HuH-7 (cell line): ENCODE measurements at regions not wholly inside any gene's neighbourhood (a gene's known extent, or its start where the extent isn't known, plus 50 kb on each side); places are given as distances from the start of the nearest gene placed in this dataset.
"Not testable (repeated sequence)": the region's sequence is repeated elsewhere in the genome, so short reads cannot be mapped to it uniquely, and the experiment has no call there.

Experiments
- DNase-seq: peaks from one replicate; pipeline ENCODE4 v3.0.0; 2011; ENCODE audit warnings: low spot score

GRCh38 chr1:206361978-206362543 lies 108.2 kb upstream of the IKBKE start:
- not testable (repeated sequence) for DNase-seq

- not testable (repeated sequence) for DNase-seq
These were observed 107.3 kb upstream of the IKBKE start for GRCh38 chr1:206362994-206363393.

- not testable (repeated sequence) for DNase-seq
These were observed 105.0 kb upstream of the IKBKE start for GRCh38 chr1:206365271-206365670.

DNA sequence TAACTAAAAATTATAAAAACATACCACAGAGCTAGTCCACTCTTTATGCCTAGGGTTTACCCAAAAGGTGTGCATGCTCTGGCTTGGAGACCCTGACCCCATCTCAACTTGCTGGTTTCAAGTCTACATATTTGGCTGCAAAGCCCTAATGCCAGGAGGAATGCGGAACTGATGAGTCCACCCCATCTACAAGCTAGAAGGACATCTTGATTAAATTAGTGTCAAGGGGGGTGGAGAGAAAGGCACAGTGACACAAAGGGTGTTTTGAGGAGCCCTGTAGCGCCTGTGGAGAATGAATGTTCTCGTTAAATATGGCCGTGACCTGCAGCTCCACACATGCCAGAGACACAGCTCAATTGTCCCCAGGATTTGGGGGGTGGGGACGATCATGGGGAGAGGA lies 104.1 kb upstream of the IKBKE start:
- DNase-seq, result not testable (repeated sequence)

DNA sequence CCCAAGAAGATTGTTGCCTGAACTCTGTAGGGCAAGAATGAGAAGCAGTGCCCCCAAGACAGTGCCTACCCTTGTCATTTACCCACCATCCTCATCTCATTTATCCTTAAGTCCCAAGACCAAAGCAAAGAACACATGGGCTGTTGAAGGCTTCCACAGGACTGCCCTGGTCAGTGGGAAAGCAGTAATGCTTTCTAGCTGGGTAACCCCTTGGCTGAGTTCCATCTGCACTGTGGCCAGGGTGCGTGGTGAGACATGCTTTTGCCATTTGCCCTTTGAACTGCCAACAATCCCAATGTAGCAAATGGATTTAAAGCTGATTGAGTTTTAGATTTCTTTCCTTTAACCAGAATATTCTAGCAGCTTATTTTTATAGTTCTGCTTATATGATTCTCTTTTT lies 103.5 kb upstream of the IKBKE start:
- not testable (repeated sequence) for DNase-seq

DNA sequence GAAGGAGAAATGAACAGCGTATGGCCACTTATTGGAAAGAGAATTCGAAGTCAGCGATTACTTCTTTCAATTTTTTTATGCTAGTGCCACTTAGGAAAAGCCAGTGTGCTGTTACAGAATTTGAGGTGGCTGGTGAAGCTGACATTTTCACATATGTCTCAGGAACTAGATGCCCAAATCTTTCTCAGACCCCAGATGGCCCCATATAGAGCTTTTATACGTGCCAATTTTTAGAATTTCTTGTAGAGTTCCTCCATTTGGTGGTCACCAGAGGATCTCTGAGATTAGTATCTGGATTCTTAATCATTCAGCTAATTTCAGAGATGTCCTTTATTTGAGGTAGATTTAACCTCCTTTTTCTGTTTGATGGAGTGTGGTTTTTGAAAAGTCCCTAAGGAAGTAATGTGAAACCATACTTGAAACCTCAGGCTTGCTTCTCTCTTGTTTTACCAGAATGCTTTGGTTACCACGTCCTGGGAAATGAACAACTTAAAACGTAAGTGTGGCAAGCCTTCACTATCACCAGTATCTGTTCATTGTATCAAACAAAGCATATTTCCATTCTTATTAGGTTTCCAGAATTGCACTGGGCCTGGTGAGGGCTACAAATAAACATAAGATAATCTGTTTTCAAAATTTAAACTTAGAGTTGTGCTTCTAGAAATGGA lies 102.2 kb upstream of the IKBKE start:
- not testable (repeated sequence) for DNase-seq

GRCh38 chr1:206374725-206375124 lies 95.6 kb upstream of the IKBKE start:
- DNase-seq, result not testable (repeated sequence)

DNA sequence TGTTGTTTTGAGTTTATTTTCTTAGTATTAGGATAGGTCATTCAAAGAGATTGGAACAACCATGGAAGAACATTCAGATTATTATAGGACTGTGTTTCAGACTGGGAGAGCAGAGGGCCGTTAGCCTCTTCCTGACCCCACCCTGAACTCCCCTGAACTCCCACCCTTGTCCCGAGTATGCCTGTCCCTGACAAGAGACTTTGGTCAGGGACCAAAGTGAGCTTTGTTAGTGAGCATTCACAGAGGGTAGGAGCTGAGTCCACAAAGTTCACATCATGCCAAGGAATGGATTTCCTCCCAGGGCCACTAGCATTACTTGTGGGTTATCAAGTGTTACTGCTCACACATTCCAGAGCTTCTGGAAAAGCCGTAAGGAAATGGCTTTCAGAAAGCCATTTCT lies 94.7 kb upstream of the IKBKE start:
- not testable (repeated sequence) for DNase-seq

DNA sequence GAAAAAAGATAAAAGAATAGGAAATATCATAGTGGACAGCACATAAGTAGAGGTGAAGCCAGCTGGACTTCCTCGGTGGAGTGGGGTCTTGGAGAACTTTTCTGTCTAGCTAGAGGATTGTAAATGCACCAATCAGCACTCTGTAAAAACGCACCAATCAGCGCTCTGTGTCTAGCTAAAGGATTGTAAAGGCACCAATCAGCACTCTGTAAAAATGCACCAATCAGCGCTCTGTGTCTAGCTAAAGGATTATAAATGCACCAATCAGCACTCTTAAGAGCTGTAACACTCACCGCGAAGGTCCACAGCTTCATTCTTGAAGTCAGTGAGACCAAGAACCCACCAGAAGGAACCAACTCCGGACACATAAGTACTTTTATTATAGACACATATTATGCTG lies 91.8 kb upstream of the IKBKE start:
- DNase-seq, result not testable (repeated sequence)

- DNase-seq, result not testable (repeated sequence)
These were observed 91.0 kb upstream of the IKBKE start for GRCh38 chr1:206379245-206379644.

GRCh38 chr1:206380163-206380790 lies 90.0 kb upstream of the IKBKE start:
- DNase-seq, result not testable (repeated sequence)

DNA sequence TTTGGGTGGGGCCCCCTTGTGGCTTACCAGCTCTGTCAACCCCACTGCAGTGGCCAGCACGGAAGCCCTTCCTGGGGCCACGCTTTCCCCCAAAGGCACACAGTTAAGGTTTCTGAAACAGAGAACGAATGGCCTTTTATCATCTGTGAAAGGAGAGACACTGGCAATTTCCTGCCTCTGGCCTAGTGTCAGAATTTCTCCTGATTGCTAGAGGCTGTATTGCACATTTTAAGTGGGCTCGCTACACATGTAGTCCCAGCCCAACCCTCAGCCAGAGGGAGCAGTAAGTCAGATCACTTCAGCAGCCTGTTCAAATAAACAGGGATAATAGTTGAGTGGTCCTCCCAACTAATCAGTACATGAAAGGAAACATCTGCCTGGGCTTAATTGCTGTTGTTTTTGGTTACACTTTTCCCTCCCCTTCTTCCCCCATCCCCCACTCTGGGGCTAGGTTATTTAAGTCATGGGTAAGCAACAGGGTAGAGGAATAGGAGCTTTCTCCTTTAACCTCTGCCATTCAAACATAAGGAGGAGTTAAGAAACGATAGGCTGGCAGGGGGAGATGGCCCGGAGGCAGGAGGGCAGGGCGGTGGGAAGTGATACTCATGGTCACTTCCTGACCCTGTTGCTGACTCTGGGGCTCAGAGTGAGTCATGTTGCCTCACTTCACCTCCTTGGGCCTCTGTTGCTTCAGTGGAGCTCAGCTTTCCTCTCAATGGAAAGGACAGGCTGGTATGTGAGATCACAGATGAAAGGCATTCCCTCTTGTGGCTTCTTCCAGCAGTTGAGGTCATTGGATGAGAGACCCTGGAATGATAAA lies 89.3 kb upstream of the IKBKE start:
- DNase-seq, result not testable (repeated sequence)

- not testable (repeated sequence) for DNase-seq
These were observed 86.1 kb upstream of the IKBKE start for GRCh38 chr1:206384029-206384807.

GRCh38 chr1:206384891-206385290 lies 85.4 kb upstream of the IKBKE start:
- not testable (repeated sequence) for DNase-seq

DNA sequence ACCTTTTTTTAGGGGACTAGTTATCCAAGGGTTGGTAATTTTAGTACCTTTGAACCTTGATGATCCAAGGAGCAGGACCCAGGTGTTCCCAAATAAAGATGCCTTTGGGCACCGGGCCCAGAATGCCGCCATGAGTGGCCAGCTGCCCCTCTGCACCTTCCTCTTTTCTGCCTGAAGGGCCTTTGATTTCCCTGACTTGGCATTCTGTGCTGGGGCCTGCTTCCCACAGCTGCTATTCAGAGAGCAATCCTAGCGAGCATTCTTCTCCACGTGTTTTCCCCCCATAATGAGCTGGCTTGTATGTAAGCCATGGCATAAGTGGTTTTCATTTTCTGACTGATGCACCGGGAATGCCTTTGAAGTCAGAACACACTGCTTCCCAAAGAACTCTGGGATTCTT lies 82.6 kb upstream of the IKBKE start:
- not testable (repeated sequence) for DNase-seq

DNA sequence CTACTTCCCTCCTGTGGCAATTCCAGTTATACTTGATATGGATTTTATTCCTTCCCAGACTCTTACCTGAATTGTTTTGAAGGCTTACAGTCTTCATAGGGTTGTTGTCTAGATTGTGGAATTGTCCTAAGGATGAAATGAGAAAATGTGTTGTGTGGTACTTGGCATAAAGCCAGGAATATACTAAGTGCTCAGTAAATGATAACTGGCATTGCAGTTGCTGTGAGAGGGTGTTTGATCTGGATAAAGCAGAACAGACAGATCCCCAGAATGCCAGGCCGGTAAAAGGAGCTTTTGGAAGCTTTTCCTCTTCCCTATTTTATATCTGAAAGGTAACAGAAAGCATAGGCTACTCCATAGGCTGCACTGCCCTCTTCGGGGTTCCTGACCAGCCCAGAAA lies 78.4 kb upstream of the IKBKE start:
- DNase-seq, result not testable (repeated sequence)

DNA sequence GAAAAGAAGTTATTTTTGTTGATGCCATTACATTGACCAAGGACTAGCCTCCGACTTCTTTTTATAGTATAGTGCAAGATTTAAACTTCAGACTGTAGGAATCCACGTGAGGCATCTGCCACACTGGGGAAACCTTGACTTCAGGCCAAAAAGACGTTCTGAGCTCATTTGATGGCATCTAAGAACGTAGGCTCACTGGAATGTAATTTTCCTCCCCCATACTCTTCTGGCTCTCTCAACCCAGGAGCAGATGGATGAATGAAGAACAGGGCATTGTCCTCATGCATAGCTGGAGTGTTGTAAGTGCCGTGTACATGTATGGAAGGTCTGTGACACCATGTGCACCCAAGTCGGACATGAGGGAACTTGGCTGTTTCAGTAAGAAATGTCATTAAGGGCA lies 72.8 kb upstream of the IKBKE start:
- DNase-seq, result not testable (repeated sequence)

DNA sequence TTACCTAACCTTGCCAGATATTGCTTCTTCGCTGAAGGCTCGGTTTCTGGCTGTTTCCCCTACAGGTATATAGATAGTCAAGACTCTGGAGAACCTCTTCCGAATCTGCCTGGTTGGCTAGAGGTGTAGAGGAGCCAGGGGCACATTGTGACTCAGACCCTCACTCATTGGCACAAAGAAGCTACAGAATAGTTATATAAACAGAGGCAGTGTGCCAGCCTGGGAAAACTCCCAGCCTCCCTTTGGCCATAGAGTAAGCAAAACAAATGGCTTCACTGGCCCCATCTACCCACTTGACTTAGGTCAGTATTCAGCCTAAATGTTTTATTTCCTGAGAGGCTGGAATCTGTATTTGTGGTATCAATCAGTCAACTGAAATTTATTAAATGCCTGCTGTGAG lies 72.0 kb upstream of the IKBKE start:
- DNase-seq, result not testable (repeated sequence)

GRCh38 chr1:206403612-206404307 lies 66.5 kb upstream of the IKBKE start:
- DNase-seq, result not testable (repeated sequence)

DNA sequence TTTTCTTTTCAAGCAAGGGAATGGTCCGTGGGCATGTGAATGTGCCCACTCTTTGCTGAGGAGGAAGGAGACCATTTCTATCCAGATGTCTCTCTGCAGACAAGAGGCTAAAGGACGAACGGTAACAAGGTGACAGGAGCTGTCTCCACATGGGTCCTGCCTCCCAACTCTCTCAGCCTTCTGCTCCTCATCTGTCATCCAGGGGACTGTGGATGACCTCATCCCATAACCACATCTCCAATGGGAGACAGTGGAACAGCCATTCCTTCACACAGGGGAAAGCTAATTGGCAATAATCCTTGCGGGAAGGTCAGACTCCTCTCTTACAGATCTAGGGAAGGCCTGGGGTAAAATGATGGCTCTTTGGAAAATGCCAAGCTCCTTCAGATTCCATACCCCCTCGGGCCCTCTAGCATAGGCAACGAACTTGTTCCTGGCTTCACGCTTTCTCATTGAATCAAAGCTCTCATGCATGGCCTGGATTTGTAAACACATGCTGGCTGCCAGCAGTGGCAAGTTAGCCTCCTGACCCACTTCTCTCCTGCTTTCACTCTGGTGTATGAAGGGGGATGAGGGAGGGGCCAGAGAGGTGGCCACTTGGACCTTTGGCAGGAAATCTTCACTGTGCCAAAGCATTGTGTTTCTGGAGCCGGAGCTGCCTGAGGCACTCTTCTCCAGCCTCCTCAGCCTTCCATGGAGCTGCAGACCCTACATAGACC lies 65.8 kb upstream of the IKBKE start:
- DNase-seq, result not testable (repeated sequence)
